Activated naive CD4-positive, alpha-beta T cell treated with anti-CD3 and anti-CD28 coated beads, Interleukin-2, amount 50 U/mL, for 24 hours (primary cell): ENCODE measurements at regions not wholly inside any gene's neighbourhood (a gene's known extent, or its start where the extent isn't known, plus 50 kb on each side); places are given as distances from the start of the nearest gene placed in this dataset.

ENCODE experiments used
- H3K27ac Mint-ChIP-seq: one replicate; pipeline ENCODE4 v1.8.0; 2021; ENCODE audit warnings: mild to moderate bottlenecking, mixed read lengths
- H3K27me3 Mint-ChIP-seq: one replicate; pipeline ENCODE4 v1.8.0; 2021; ENCODE audit warnings: mixed read lengths
- H3K36me3 Mint-ChIP-seq: one replicate; pipeline ENCODE4 v1.8.0; 2021; ENCODE audit warnings: mixed read lengths
- H3K4me1 Mint-ChIP-seq: one replicate; pipeline ENCODE4 v1.8.0; 2021; ENCODE audit warnings: mixed read lengths
- H3K4me3 Mint-ChIP-seq: one replicate; pipeline ENCODE4 v1.8.0; 2021; ENCODE audit warnings: mild to moderate bottlenecking, mixed read lengths
- H3K9me3 Mint-ChIP-seq: one replicate; pipeline ENCODE4 v1.8.0; 2021; ENCODE audit warnings: mixed read lengths

- Mint-ChIP-seq H3K27ac (no peak overlapping the region), H3K36me3 (no peaks in the 10 kb centered on the region), H3K9me3 (no peaks in the 10 kb centered on the region), H3K4me3 (no peak overlapping the region), H3K27me3 (peaks cover 3% of the 10 kb centered on the region), H3K4me1 (no peaks in the 10 kb centered on the region)
Observed at GRCh38 chr9:88678431-88678830, 143.5 kb downstream of the NXNL2 start.

DNA sequence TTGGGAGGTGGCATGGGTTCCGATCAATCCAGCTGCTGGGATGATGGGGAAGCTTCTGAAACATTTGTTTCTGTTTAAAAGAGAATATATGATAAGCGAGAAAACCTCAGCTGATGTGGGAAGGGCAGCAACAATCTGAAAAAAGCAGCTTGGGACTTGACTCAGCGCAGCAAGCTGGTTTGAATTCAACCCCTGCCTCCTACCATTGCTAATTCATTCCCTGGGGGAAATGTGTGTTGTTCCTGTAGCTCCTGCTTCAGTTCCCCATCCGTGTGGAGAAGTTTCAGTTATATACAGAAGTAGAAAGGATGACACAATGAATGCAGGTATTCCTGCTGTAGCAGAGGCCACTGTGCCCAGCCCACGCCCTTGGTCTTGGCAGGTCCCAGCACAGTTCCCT, 145.1 kb downstream of the NXNL2 start:
- H3K9me3 Mint-ChIP-seq = no peaks in the 10 kb centered on the region
- H3K4me1 Mint-ChIP-seq = no peaks in the 10 kb centered on the region
- H3K4me3 Mint-ChIP-seq = no peak overlapping the region
- H3K27ac Mint-ChIP-seq = no peak overlapping the region
- H3K27me3 Mint-ChIP-seq = peaks cover 3% of the 10 kb centered on the region
- no peaks in the 10 kb centered on the region for H3K36me3 Mint-ChIP-seq

DNA sequence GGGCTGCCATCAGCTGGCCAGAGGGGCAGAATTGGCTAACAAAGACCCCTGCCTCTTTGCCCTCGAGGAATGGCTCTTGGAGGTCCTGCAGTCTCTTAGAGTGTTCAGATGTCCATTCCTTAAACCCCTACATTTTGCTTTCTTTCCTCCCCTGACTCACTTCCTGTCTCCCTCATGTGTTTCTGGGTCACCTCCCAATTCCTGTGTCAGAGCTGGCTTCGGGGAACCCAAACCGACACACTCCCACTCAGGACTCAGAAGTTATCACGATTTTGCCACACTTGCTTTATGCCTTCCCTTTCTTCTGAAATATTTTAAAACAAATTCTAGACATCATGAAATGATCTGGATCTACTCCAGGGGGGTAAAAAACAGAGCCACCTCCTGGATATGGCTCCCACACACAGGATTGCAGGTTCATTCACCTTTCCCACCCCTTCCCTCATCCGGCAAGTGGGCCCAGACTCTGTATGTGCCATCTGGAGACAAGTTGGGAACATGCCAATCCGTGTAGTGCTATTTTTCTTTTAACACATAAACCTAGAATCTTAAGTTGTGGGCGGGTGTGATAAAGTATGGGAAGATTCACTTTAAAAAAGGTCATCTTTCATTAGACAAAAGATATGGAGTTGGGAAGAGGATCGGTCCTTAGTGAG, 145.7 kb downstream of the NXNL2 start:
- no peaks in the 10 kb centered on the region for H3K4me1 Mint-ChIP-seq
- H3K36me3 Mint-ChIP-seq = no peaks in the 10 kb centered on the region
- no peak overlapping the region for H3K4me3 Mint-ChIP-seq
- no peak overlapping the region for H3K27ac Mint-ChIP-seq
- no peaks in the 10 kb centered on the region for H3K9me3 Mint-ChIP-seq
- H3K27me3 Mint-ChIP-seq = peaks cover 3% of the 10 kb centered on the region

GRCh38 chr9:88681434-88681833, 146.5 kb downstream of the NXNL2 start:
- no peaks in the 10 kb centered on the region for H3K4me1 Mint-ChIP-seq
- H3K27me3 Mint-ChIP-seq = peaks cover 3% of the 10 kb centered on the region
- no peak overlapping the region for H3K4me3 Mint-ChIP-seq
- no peak overlapping the region for H3K27ac Mint-ChIP-seq
- no peaks in the 10 kb centered on the region for H3K9me3 Mint-ChIP-seq
- no peaks in the 10 kb centered on the region for H3K36me3 Mint-ChIP-seq

DNA sequence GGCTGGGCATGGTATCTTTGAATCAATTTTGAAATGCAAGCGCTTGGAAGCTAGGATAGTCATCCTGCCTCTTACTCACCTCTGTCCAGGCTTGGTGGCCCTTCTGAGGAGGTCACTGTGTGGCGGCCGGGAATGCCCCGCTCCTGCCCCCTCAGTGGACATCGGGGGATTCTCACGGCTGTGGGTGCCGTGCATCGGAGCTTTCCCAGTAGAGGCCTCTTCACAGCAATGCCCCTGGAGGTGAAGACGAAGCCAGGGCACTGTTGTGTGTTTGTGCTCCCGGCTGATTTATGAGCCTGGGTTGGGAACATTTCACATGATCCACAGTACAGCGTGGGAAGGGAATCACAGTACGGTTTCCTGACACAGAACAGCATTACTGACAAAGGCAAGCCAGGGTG, 147.5 kb downstream of the NXNL2 start:
- no peak overlapping the region for H3K27ac Mint-ChIP-seq
- H3K4me1 Mint-ChIP-seq = no peaks in the 10 kb centered on the region
- no peaks in the 10 kb centered on the region for H3K9me3 Mint-ChIP-seq
- peaks cover 3% of the 10 kb centered on the region for H3K27me3 Mint-ChIP-seq
- H3K36me3 Mint-ChIP-seq = no peaks in the 10 kb centered on the region
- no peak overlapping the region for H3K4me3 Mint-ChIP-seq

- Mint-ChIP-seq H3K9me3 (no peaks in the 10 kb centered on the region), H3K36me3 (no peaks in the 10 kb centered on the region), H3K27ac (no peak overlapping the region), H3K4me3 (no peak overlapping the region), H3K4me1 (no peaks in the 10 kb centered on the region), H3K27me3 (peaks cover 2% of the 10 kb centered on the region)
Observed at GRCh38 chr9:88684046-88684445, 149.1 kb downstream of the NXNL2 start.

- Mint-ChIP-seq H3K27ac (no peak overlapping the region), H3K9me3 (no peaks in the 10 kb centered on the region), H3K4me1 (no peaks in the 10 kb centered on the region), H3K36me3 (no peaks in the 10 kb centered on the region), H3K4me3 (no peak overlapping the region), H3K27me3 (peaks cover 2% of the 10 kb centered on the region)
Observed at GRCh38 chr9:88684845-88685244, 149.9 kb downstream of the NXNL2 start.

- no peaks in the 10 kb centered on the region for H3K36me3 Mint-ChIP-seq
- no peaks in the 10 kb centered on the region for H3K9me3 Mint-ChIP-seq
- no peak overlapping the region for H3K27ac Mint-ChIP-seq
- H3K4me3 Mint-ChIP-seq = no peak overlapping the region
- peaks cover 2% of the 10 kb centered on the region for H3K27me3 Mint-ChIP-seq
- no peaks in the 10 kb centered on the region for H3K4me1 Mint-ChIP-seq
Observed at GRCh38 chr9:88685966-88686365, 151.0 kb downstream of the NXNL2 start.

DNA sequence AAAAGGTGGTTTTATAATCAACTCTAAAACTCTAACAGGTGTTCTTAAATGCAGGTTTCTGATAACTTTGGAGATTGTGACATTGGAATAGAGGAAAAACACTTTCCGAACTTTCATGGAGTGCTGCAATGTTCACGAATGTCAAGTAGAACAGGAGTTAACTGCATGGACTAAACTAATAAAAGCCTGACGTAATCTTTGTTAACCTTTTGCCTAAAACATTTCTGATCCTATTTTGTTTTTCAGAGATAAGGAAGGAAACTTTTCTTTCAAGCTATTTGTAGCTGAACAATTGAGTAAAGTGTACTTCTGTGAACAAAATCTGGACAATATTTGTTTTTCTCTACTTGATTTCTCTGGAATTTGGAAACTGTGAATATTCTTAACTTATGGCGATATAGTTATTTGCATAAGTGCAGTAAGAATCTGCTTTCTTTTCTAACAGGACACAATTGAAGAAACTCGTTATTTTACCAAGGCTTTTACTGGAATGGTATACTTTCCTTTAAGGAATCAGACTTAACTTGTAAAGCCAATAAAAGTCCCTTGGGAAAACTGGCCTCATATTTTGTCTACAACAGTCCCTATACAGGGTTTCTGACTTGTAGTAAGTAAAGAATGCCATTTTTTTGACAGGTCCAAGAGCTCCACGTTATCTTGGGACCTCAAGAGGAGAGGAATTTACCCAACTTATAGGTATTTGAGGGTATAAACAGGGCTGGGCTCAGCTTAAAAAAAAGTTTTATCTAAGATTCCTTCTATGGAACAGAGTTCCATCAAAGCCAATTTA, 154.7 kb downstream of the NXNL2 start:
- Mint-ChIP-seq H3K27ac (no peak overlapping the region), H3K9me3 (peaks cover 6% of the 10 kb centered on the region), H3K4me3 (no peak overlapping the region), H3K27me3 (peaks cover 11% of the 10 kb centered on the region), H3K4me1 (no peaks in the 10 kb centered on the region), H3K36me3 (peaks cover 1% of the 10 kb centered on the region)

GRCh38 chr9:88690628-88691027, 155.7 kb downstream of the NXNL2 start:
- no peaks in the 10 kb centered on the region for H3K4me1 Mint-ChIP-seq
- H3K27ac Mint-ChIP-seq = no peak overlapping the region
- peaks cover 6% of the 10 kb centered on the region for H3K9me3 Mint-ChIP-seq
- H3K4me3 Mint-ChIP-seq = no peak overlapping the region
- peaks cover 11% of the 10 kb centered on the region for H3K27me3 Mint-ChIP-seq
- peaks cover 1% of the 10 kb centered on the region for H3K36me3 Mint-ChIP-seq

- Mint-ChIP-seq H3K9me3 (peaks cover 6% of the 10 kb centered on the region), H3K36me3 (peaks cover 1% of the 10 kb centered on the region), H3K27ac (no peak overlapping the region), H3K4me3 (no peak overlapping the region), H3K27me3 (peaks cover 11% of the 10 kb centered on the region), H3K4me1 (no peaks in the 10 kb centered on the region)
Observed at GRCh38 chr9:88691091-88691490, 156.1 kb downstream of the NXNL2 start.

- Mint-ChIP-seq H3K4me1 (no peaks in the 10 kb centered on the region), H3K36me3 (peaks cover 1% of the 10 kb centered on the region), H3K27ac (no peak overlapping the region), H3K27me3 (peaks cover 11% of the 10 kb centered on the region), H3K4me3 (no peak overlapping the region), H3K9me3 (peaks cover 6% of the 10 kb centered on the region)
Observed at GRCh38 chr9:88691811-88692210, 156.8 kb downstream of the NXNL2 start.

DNA sequence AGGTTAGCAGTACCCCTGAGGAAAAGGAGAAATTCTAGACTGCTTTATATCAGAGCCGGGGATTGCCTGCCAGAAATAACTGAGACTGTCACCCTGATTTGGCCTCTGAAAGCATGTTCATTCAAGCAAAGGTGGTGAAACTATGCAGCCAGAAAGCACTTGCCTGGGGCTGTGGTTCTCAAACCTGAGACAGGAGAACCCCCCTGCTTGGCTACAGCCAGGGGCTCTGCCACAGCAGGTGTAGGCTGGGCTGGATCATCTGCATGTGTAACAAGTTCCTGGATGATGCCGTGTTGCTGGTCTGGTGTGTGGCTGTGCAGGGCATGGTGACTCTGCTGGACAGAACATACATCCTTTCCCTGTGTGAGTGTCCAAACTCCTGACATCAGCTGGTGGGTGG, 157.8 kb downstream of the NXNL2 start:
- no peak overlapping the region for H3K4me3 Mint-ChIP-seq
- peaks cover 11% of the 10 kb centered on the region for H3K27me3 Mint-ChIP-seq
- peaks cover 1% of the 10 kb centered on the region for H3K36me3 Mint-ChIP-seq
- H3K9me3 Mint-ChIP-seq = peaks cover 6% of the 10 kb centered on the region
- H3K4me1 Mint-ChIP-seq = no peaks in the 10 kb centered on the region
- H3K27ac Mint-ChIP-seq = no peak overlapping the region

DNA sequence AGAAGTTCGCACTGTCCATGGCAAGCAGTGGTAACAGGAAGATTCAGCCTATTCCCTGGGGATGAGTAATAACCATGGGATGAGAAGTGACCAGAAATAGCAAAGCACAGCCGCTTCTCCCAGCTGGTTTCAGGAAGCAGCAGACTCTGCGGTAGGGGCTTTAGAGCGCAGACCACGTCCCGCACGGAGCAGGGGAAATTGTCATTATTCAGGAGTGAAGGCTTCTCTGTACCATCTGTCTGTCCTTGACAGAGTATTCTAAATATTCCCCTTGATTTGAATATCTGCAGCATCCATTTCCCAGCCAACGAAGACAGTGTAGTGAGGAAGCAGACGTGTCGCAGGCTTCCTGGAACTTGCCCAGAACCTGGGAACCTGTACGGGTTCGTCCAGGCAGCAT, 159.6 kb downstream of the NXNL2 start:
- peaks cover 6% of the 10 kb centered on the region for H3K9me3 Mint-ChIP-seq
- H3K4me3 Mint-ChIP-seq = no peak overlapping the region
- H3K27me3 Mint-ChIP-seq = peaks cover 11% of the 10 kb centered on the region
- peaks cover 1% of the 10 kb centered on the region for H3K36me3 Mint-ChIP-seq
- H3K4me1 Mint-ChIP-seq = no peaks in the 10 kb centered on the region
- H3K27ac Mint-ChIP-seq = no peak overlapping the region

- Mint-ChIP-seq H3K4me3 (no peak overlapping the region), H3K4me1 (no peaks in the 10 kb centered on the region), H3K36me3 (peaks cover 1% of the 10 kb centered on the region), H3K27ac (no peak overlapping the region), H3K27me3 (peaks cover 11% of the 10 kb centered on the region), H3K9me3 (peaks cover 6% of the 10 kb centered on the region)
Observed at GRCh38 chr9:88696501-88696900, 161.5 kb downstream of the NXNL2 start.

- Mint-ChIP-seq H3K4me1 (no peaks in the 10 kb centered on the region), H3K4me3 (no peak overlapping the region), H3K36me3 (peaks cover 1% of the 10 kb centered on the region), H3K9me3 (peaks cover 6% of the 10 kb centered on the region), H3K27me3 (peaks cover 11% of the 10 kb centered on the region), H3K27ac (no peak overlapping the region)
Observed at GRCh38 chr9:88697764-88698432, 162.9 kb downstream of the NXNL2 start.
